ENCODE measurements at regions not wholly inside any gene's neighbourhood (a gene's known extent, or its start where the extent isn't known, plus 50 kb on each side); places are given as distances from the start of the nearest gene placed in this dataset.

DNA sequence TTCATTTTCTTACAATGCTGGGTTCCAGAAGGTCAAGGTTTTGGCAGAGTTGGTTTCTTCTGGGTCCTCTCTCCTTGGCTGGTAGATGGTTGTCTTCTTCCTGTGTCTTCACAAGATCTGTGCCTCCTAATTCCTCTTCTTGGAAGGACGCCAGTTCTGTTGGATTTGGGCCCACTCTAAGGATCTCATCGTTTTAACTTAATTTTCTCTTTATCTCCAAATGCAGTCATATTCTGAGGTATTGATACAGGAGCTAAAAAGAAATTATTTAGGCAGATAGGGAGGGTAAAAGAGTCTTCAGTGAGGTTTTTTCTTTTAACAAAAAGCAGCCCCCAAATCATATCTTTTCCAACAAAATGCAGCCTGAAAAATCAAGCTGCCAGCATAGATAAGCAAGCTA is 998.4 kb downstream of the SOCS6 start:
- H3K27ac ChIP-seq (ENCODE audit: insufficient read depth in 1 of 2, low read depth in 1 of 2, low read length in 2 of 2, poor library complexity in 1 of 2, severe bottlenecking in 2 of 2), result no peak overlapping the region
- H3K27me3 ChIP-seq (replicated peaks in 2 of 5; ENCODE audit: control insufficient read depth in 4 of 5, insufficient read depth in 5 of 5, low read length in 4 of 5), result peaks cover 0 to 2% (median 0%) of the 10 kb centered on the region in 5 experiments
- H3K4me1 ChIP-seq (ENCODE audit: control extremely low read depth in 1 of 4, control insufficient read depth in 4 of 4, insufficient read depth in 4 of 4, low read length in 3 of 4), result no peaks in the 10 kb centered on the region
- no peak overlapping the region for H3K4me3 ChIP-seq (ENCODE audit: control insufficient read depth in 1 of 7, extremely low read depth in 1 of 7, insufficient read depth in 4 of 7, low read depth in 2 of 7, low read length in 6 of 7)
- CTCF ChIA-PET, result no interaction called here
- no peaks in the 10 kb centered on the region for H3K9me3 ChIP-seq (ENCODE audit: control extremely low read depth in 1 of 5, control insufficient read depth in 4 of 5, insufficient read depth in 2 of 5, low read depth in 1 of 5, low read length in 4 of 5)
- WGBS (ENCODE audit: insufficient coverage), result no CpG with 5 or more reads among the region's 2 CpGs
- H3K36me3 ChIP-seq (ENCODE audit: control insufficient read depth in 4 of 4, insufficient read depth in 4 of 4, low read length in 3 of 4), result no peaks in the 10 kb centered on the region
- POLR2A ChIA-PET, result no interaction called here
- no peak for DNase-seq

DNA sequence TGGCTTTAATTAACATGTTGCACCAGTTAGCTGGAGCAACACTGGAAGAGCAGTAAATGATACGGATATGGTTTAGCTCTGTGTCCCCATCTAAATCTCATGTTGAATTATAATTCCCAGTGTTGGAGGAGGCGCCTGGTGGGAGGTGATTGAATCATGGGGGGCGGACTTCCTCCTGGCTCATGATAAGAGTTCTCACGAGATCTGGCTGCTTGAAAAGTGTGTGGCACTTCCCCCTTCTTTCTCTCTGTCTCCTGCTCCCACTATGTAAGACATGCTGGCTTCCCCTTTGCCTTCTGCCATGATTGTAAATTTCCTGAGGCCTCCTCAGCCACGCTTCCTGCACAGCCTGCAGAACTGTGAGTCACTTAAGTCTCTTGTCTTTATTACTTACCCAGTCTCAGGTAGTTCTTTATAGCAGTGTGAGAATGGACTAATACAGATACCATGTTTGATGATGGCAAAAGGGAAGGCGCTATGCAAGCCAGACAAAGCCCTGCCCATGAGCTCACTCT is 963.6 kb downstream of the SOCS6 start:
- Histone ChIP-seq H3K4me1 (ENCODE audit: control extremely low read depth in 1 of 4, control insufficient read depth in 4 of 4, insufficient read depth in 4 of 4, low read length in 3 of 4) (no peaks in the 10 kb centered on the region), H3K9me3 (ENCODE audit: control extremely low read depth in 1 of 5, control insufficient read depth in 4 of 5, insufficient read depth in 2 of 5, low read depth in 1 of 5, low read length in 4 of 5) (no peaks in the 10 kb centered on the region), H3K27ac (ENCODE audit: insufficient read depth in 1 of 2, low read depth in 1 of 2, low read length in 2 of 2, poor library complexity in 1 of 2, severe bottlenecking in 2 of 2) (no peak overlapping the region), H3K36me3 (ENCODE audit: control insufficient read depth in 4 of 4, insufficient read depth in 4 of 4, low read length in 3 of 4) (no peaks in the 10 kb centered on the region), H3K27me3 (replicated peaks in 2 of 5; ENCODE audit: control insufficient read depth in 4 of 5, insufficient read depth in 5 of 5, low read length in 4 of 5) (no peaks in the 10 kb centered on the region), H3K4me3 (ENCODE audit: control insufficient read depth in 1 of 7, extremely low read depth in 1 of 7, insufficient read depth in 4 of 7, low read depth in 2 of 7, low read length in 6 of 7) (no peak overlapping the region)
- peak in 2 of 3 donors; percentile 3 to 7 for DNase-seq
- 32% methylated on average over 3 of the region's 6 CpGs for WGBS (ENCODE audit: insufficient coverage)
- POLR2A ChIA-PET, result no interaction called here
- CTCF ChIA-PET, result no interaction called here

- no peaks in the 10 kb centered on the region for H3K27me3 ChIP-seq (replicated peaks in 2 of 5; ENCODE audit: control insufficient read depth in 4 of 5, insufficient read depth in 5 of 5, low read length in 4 of 5)
- DNase-seq, result no peak
- CTCF ChIA-PET, result no interaction called here
- POLR2A ChIA-PET, result no interaction called here
- no peaks in the 10 kb centered on the region for H3K36me3 ChIP-seq (ENCODE audit: control insufficient read depth in 4 of 4, insufficient read depth in 4 of 4, low read length in 3 of 4)
- no peaks in the 10 kb centered on the region for H3K4me1 ChIP-seq (ENCODE audit: control extremely low read depth in 1 of 4, control insufficient read depth in 4 of 4, insufficient read depth in 4 of 4, low read length in 3 of 4)
- no peak overlapping the region for H3K27ac ChIP-seq (ENCODE audit: insufficient read depth in 1 of 2, low read depth in 1 of 2, low read length in 2 of 2, poor library complexity in 1 of 2, severe bottlenecking in 2 of 2)
- H3K9me3 ChIP-seq (ENCODE audit: control extremely low read depth in 1 of 5, control insufficient read depth in 4 of 5, insufficient read depth in 2 of 5, low read depth in 1 of 5, low read length in 4 of 5), result no peaks in the 10 kb centered on the region
- 100% methylated on average over 1 of the region's 1 CpG for WGBS (ENCODE audit: insufficient coverage)
- H3K4me3 ChIP-seq (ENCODE audit: control insufficient read depth in 1 of 7, extremely low read depth in 1 of 7, insufficient read depth in 4 of 7, low read depth in 2 of 7, low read length in 6 of 7), result no peak overlapping the region
Observed at GRCh38 chr18:71250191-71250590, 961.3 kb downstream of the SOCS6 start.

DNA sequence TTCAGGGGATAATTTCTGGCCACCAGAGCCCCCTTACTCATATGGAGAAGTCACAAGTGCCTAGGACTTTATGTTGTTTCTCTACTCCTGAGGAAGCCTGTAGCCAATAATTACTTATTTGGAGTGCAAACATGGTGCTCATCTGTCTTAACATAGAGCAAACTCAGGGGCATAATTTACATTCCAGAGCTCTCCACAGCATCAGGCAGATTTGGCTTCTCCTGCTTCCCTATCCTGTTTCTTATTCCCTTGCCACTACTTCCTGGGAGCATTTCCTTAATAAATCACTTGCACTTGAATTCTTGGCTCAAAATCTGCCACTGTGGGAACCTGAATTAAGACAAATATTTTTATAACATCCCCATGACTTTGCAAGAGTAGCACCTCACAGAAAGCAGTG is 960.9 kb downstream of the SOCS6 start:
- CTCF ChIA-PET, result no interaction called here
- H3K4me1 ChIP-seq (ENCODE audit: control extremely low read depth in 1 of 4, control insufficient read depth in 4 of 4, insufficient read depth in 4 of 4, low read length in 3 of 4), result no peaks in the 10 kb centered on the region
- H3K36me3 ChIP-seq (ENCODE audit: control insufficient read depth in 4 of 4, insufficient read depth in 4 of 4, low read length in 3 of 4), result no peaks in the 10 kb centered on the region
- no peaks in the 10 kb centered on the region for H3K9me3 ChIP-seq (ENCODE audit: control extremely low read depth in 1 of 5, control insufficient read depth in 4 of 5, insufficient read depth in 2 of 5, low read depth in 1 of 5, low read length in 4 of 5)
- H3K27me3 ChIP-seq (replicated peaks in 2 of 5; ENCODE audit: control insufficient read depth in 4 of 5, insufficient read depth in 5 of 5, low read length in 4 of 5), result no peaks in the 10 kb centered on the region
- POLR2A ChIA-PET, result no interaction called here
- H3K27ac ChIP-seq (ENCODE audit: insufficient read depth in 1 of 2, low read depth in 1 of 2, low read length in 2 of 2, poor library complexity in 1 of 2, severe bottlenecking in 2 of 2), result no peak overlapping the region
- H3K4me3 ChIP-seq (ENCODE audit: control insufficient read depth in 1 of 7, extremely low read depth in 1 of 7, insufficient read depth in 4 of 7, low read depth in 2 of 7, low read length in 6 of 7), result no peak overlapping the region
- DNase-seq, result no peak

- H3K4me1 ChIP-seq (ENCODE audit: control extremely low read depth in 1 of 4, control insufficient read depth in 4 of 4, insufficient read depth in 4 of 4, low read length in 3 of 4), result no peaks in the 10 kb centered on the region
- WGBS (ENCODE audit: insufficient coverage), result 80% methylated on average over 3 of the region's 5 CpGs
- no peak overlapping the region for H3K4me3 ChIP-seq (ENCODE audit: control insufficient read depth in 1 of 7, extremely low read depth in 1 of 7, insufficient read depth in 4 of 7, low read depth in 2 of 7, low read length in 6 of 7)
- no peaks in the 10 kb centered on the region for H3K36me3 ChIP-seq (ENCODE audit: control insufficient read depth in 4 of 4, insufficient read depth in 4 of 4, low read length in 3 of 4)
- H3K27me3 ChIP-seq (replicated peaks in 2 of 5; ENCODE audit: control insufficient read depth in 4 of 5, insufficient read depth in 5 of 5, low read length in 4 of 5), result peaks cover 0 to 2% (median 0%) of the 10 kb centered on the region in 5 experiments
- no peaks in the 10 kb centered on the region for H3K9me3 ChIP-seq (ENCODE audit: control extremely low read depth in 1 of 5, control insufficient read depth in 4 of 5, insufficient read depth in 2 of 5, low read depth in 1 of 5, low read length in 4 of 5)
- POLR2A ChIA-PET, result no interaction called here
- CTCF ChIA-PET, result no interaction called here
- H3K27ac ChIP-seq (ENCODE audit: insufficient read depth in 1 of 2, low read depth in 1 of 2, low read length in 2 of 2, poor library complexity in 1 of 2, severe bottlenecking in 2 of 2), result no peak overlapping the region
- no peak for DNase-seq
Observed at GRCh38 chr18:71242981-71243380, 954.1 kb downstream of the SOCS6 start.

DNA sequence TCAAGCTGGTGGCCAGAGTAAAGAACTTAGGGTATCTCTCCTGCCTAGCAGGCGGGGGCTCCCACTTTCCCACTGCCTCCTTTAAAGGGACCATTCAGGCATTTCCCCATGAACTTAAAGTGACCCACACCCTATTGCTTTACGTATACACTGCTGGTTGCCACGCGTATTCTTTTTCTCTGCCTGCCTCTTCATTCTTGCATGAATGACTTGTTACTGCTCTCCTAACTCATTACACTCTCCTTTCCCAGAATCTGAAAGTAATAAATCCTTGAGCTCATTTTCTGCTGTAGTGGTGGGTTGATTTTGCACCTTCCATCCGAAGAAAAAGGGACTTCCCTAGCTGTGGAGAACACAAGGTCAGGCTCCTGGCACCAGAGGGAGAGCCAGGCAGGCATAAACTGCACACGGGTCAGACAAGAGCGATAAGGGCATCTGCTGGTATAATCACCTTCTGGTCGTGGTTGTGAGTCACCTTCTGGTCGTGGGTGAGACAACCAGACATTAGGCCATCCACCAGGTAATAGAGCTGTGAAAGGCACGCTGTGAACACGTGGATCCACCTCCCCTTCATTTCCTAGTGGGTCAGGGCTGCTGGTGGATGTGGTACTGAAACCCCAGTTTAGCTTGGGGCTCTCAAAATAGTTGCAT is 950.3 kb downstream of the SOCS6 start:
- peaks cover 0 to 2% (median 0%) of the 10 kb centered on the region in 5 experiments for H3K27me3 ChIP-seq (replicated peaks in 2 of 5; ENCODE audit: control insufficient read depth in 4 of 5, insufficient read depth in 5 of 5, low read length in 4 of 5)
- H3K36me3 ChIP-seq (ENCODE audit: control insufficient read depth in 4 of 4, insufficient read depth in 4 of 4, low read length in 3 of 4), result no peaks in the 10 kb centered on the region
- WGBS (ENCODE audit: insufficient coverage), result 84% methylated on average over 8 of the region's 11 CpGs
- DNase-seq, result no peak
- no peaks in the 10 kb centered on the region for H3K9me3 ChIP-seq (ENCODE audit: control extremely low read depth in 1 of 5, control insufficient read depth in 4 of 5, insufficient read depth in 2 of 5, low read depth in 1 of 5, low read length in 4 of 5)
- ChIA-PET CTCF (no interaction called here), POLR2A (no interaction called here)
- H3K4me1 ChIP-seq (ENCODE audit: control extremely low read depth in 1 of 4, control insufficient read depth in 4 of 4, insufficient read depth in 4 of 4, low read length in 3 of 4), result no peaks in the 10 kb centered on the region
- H3K27ac ChIP-seq (ENCODE audit: insufficient read depth in 1 of 2, low read depth in 1 of 2, low read length in 2 of 2, poor library complexity in 1 of 2, severe bottlenecking in 2 of 2), result no peak overlapping the region
- H3K4me3 ChIP-seq (ENCODE audit: control insufficient read depth in 1 of 7, extremely low read depth in 1 of 7, insufficient read depth in 4 of 7, low read depth in 2 of 7, low read length in 6 of 7), result no peak overlapping the region

DNA sequence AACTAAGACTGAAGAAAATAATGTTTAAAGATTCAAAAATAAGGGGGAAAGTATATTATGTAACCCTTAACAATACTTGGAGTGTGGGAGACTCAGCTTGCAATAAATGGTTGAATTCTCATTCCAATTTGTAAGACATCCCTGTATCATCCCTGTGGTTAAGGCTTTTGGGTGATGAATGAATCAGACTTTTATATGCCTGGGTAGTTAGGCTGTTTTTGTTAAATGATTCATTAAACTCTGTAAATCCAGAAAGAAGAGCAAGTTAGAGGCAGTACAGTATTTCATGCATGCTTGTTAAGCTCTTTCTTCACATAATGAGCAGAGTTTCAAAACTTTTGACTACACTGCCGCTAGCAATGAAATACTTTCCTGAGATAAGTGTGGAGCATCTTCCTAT is 948.8 kb downstream of the SOCS6 start:
- H3K36me3 ChIP-seq (ENCODE audit: control insufficient read depth in 4 of 4, insufficient read depth in 4 of 4, low read length in 3 of 4), result no peaks in the 10 kb centered on the region
- H3K4me3 ChIP-seq (ENCODE audit: control insufficient read depth in 1 of 7, extremely low read depth in 1 of 7, insufficient read depth in 4 of 7, low read depth in 2 of 7, low read length in 6 of 7), result no peak overlapping the region
- WGBS (ENCODE audit: insufficient coverage), result no CpG with 5 or more reads among the region's 1 CpG
- DNase-seq, result no peak
- H3K27ac ChIP-seq (ENCODE audit: insufficient read depth in 1 of 2, low read depth in 1 of 2, low read length in 2 of 2, poor library complexity in 1 of 2, severe bottlenecking in 2 of 2), result no peak overlapping the region
- POLR2A ChIA-PET, result no interaction called here
- peaks cover 0 to 2% (median 0%) of the 10 kb centered on the region in 5 experiments for H3K27me3 ChIP-seq (replicated peaks in 2 of 5; ENCODE audit: control insufficient read depth in 4 of 5, insufficient read depth in 5 of 5, low read length in 4 of 5)
- CTCF ChIA-PET, result no interaction called here
- H3K9me3 ChIP-seq (ENCODE audit: control extremely low read depth in 1 of 5, control insufficient read depth in 4 of 5, insufficient read depth in 2 of 5, low read depth in 1 of 5, low read length in 4 of 5), result no peaks in the 10 kb centered on the region
- no peaks in the 10 kb centered on the region for H3K4me1 ChIP-seq (ENCODE audit: control extremely low read depth in 1 of 4, control insufficient read depth in 4 of 4, insufficient read depth in 4 of 4, low read length in 3 of 4)
